Gastrocnemius medialis (tissue), 4 donors: ENCODE measurements at regions not wholly inside any gene's neighbourhood (a gene's known extent, or its start where the extent isn't known, plus 50 kb on each side); places are given as distances from the start of the nearest gene placed in this dataset.

ENCODE experiments used
- CTCF ChIP-seq, 5 experiments: fragments of 450-650 bp in 3 of 5; fragments of 200-600 bp in 2 of 5; sonication (generic) in 2 of 5; IDR thresholded peaks in 4 of 5; conservative IDR thresholded peaks in 1 of 5; 1 replicate in 4 of 5; 2 replicates in 1 of 5; pipeline ENCODE4 v1.5.1; 2016 to 2019; ENCODE audit warnings: antibody characterized with exemption in 5 of 5, mild to moderate bottlenecking in 3 of 5, moderate library complexity in 3 of 5
- POLR2A ChIP-seq, 2 donors: fragments of 450-650 bp; IDR thresholded peaks; one replicate each; pipeline ENCODE4 v1.6.1; 2017; ENCODE audit warnings: antibody characterized with exemption in 2 of 2, mild to moderate bottlenecking in 2 of 2, moderate library complexity in 2 of 2

DNA sequence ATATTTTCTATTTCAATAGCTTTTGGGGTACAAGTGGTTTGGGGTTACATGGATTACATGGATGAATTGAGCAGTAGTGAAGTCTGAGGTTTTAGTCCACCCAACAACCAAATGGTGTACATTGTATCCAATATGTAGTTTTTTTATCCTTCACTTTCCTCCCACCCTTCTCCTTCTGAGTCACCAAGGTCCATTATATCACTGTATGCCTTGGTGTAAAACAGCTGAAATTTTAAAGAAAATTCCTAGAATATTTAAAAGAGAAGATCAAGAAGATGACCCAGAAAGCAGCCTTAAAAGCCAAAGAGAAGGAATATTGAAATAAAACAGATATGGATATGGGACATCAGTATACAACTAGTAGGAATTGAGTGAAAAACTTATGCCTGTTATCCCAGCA is 204.2 kb upstream of the COL8A1 start:
- no peak for TF ChIP-seq CTCF (IDR thresholded peaks at IDR 0.05 in 4 of 5, conservative IDR thresholded peaks at IDR 0.05 in 1 of 5)
- TF ChIP-seq POLR2A (IDR thresholded peaks at IDR 0.05), result no peak
